ENCODE measurements at regions not wholly inside any gene's neighbourhood (a gene's known extent, or its start where the extent isn't known, plus 50 kb on each side); places are given as distances from the start of the nearest gene placed in this dataset.

- no peak for TF ChIP-seq CTCF (IDR thresholded peaks at IDR 0.05; ENCODE audit: control extremely low read depth in 1 of 3, insufficient read depth in 1 of 3, low read depth in 1 of 3, low read length in 3 of 3)
- no peak for TF ChIP-seq SP1 (IDR thresholded peaks at IDR 0.05; ENCODE audit: low read depth, low read length)
Observed at GRCh38 chr3:194046531-194046930, 89.4 kb upstream of the HES1 start (continued).

Measured in H1 (cell line).